Astrocyte (in vitro differentiated cells and primary cell): ENCODE measurements at regions not wholly inside any gene's neighbourhood (a gene's known extent, or its start where the extent isn't known, plus 50 kb on each side); places are given as distances from the start of the nearest gene placed in this dataset.

Experiments used
- DNase-seq: peaks from one replicate; pipeline ENCODE4 v3.0.0-alpha.2; 2010; ENCODE audit warnings: low read depth
- FAIRE-seq: peaks from 2 replicates; lab custom pipeline; 2011; peaks lifted over from hg19 to GRCh38; lab: Jason Lieb, UNC
- H2AFZ ChIP-seq: 2 replicates; pipeline ENCODE4 v1.6.0; 2012; ENCODE audit warnings: low read depth, low read length, inconsistent platforms
- H3K27ac ChIP-seq: 2 replicates; pipeline ENCODE4 v1.5.1; 2011; ENCODE audit warnings: low read depth, low read length, inconsistent platforms
- H3K27me3 ChIP-seq: 2 replicates; pipeline ENCODE4 v1.6.0; 2011; ENCODE audit warnings: low read length, inconsistent platforms; ENCODE audit not compliant: insufficient read depth
- H3K36me3 ChIP-seq: 2 replicates; pipeline ENCODE4 v1.5.1; 2011; ENCODE audit warnings: low read length, inconsistent platforms; ENCODE audit not compliant: insufficient read depth
- H3K4me1 ChIP-seq: 2 replicates; pipeline ENCODE4 v1.5.1; 2011; ENCODE audit warnings: low read length, inconsistent platforms; ENCODE audit not compliant: insufficient read depth
- H3K4me2 ChIP-seq: 2 replicates; pipeline ENCODE4 v1.6.0; 2012; ENCODE audit warnings: low read length, inconsistent platforms
- H3K4me3 ChIP-seq: 2 replicates; pipeline ENCODE4 v1.5.1; 2011; ENCODE audit warnings: low read depth, mild to moderate bottlenecking, low read length, inconsistent platforms; ENCODE audit not compliant: insufficient read depth
- H3K79me2 ChIP-seq: 2 replicates; pipeline ENCODE4 v1.6.0; 2012; ENCODE audit warnings: mild to moderate bottlenecking, low read length, inconsistent platforms; ENCODE audit not compliant: insufficient read depth
- H3K9ac ChIP-seq: 2 replicates; pipeline ENCODE4 v1.6.0; 2012; ENCODE audit warnings: mild to moderate bottlenecking, low read length, inconsistent platforms
- H3K9me3 ChIP-seq: 2 replicates; pipeline ENCODE4 v1.5.1; 2012; ENCODE audit warnings: low read depth, mild to moderate bottlenecking, low read length, inconsistent platforms; ENCODE audit not compliant: insufficient read depth
- H4K20me1 ChIP-seq: 2 replicates; pipeline ENCODE4 v1.6.0; 2012; ENCODE audit warnings: low read length, inconsistent platforms; ENCODE audit not compliant: insufficient read depth
- H3K27ac Mint-ChIP-seq: one replicate; pipeline ENCODE4 v1.8.0; 2021; ENCODE audit warnings: mild to moderate bottlenecking, mixed read lengths; ENCODE audit not compliant: unreplicated experiment
- H3K27me3 Mint-ChIP-seq: one replicate; pipeline ENCODE4 v1.8.0; 2021; ENCODE audit warnings: low read depth, mixed read lengths; ENCODE audit not compliant: unreplicated experiment
- H3K36me3 Mint-ChIP-seq: one replicate; pipeline ENCODE4 v1.8.0; 2021; ENCODE audit warnings: low read depth, mixed read lengths; ENCODE audit not compliant: unreplicated experiment
- H3K4me1 Mint-ChIP-seq: one replicate; pipeline ENCODE4 v1.8.0; 2021; ENCODE audit warnings: low read depth, mixed read lengths; ENCODE audit not compliant: unreplicated experiment
- H3K4me3 Mint-ChIP-seq: one replicate; pipeline ENCODE4 v1.8.0; 2021; ENCODE audit warnings: mild to moderate bottlenecking, moderate library complexity, mixed read lengths; ENCODE audit not compliant: unreplicated experiment
- H3K9me3 Mint-ChIP-seq: one replicate; pipeline ENCODE4 v1.8.0; 2021; ENCODE audit warnings: mild to moderate bottlenecking, mixed read lengths; ENCODE audit not compliant: unreplicated experiment
- CTCF ChIP-seq: IDR thresholded peaks from 2 replicates; pipeline ENCODE4 v1.5.1; 2011; ENCODE audit warnings: low read depth, mild to moderate bottlenecking, inconsistent platforms, low read length, moderate library complexity; ENCODE audit not compliant: insufficient read depth
- EZH2 ChIP-seq: IDR thresholded peaks from 2 replicates; pipeline ENCODE4 v1.6.1; 2012; ENCODE audit warnings: mild to moderate bottlenecking, low read length, inconsistent platforms; ENCODE audit not compliant: insufficient read depth

GRCh38 chr2:67036444-67036843, 360.7 kb upstream of the ETAA1 start:
- Histone ChIP-seq H3K36me3 (no peaks in the 10 kb centered on the region), H3K4me3 (no peak overlapping the region), H3K4me2 (no peak overlapping the region), H4K20me1 (no peaks in the 10 kb centered on the region), H3K79me2 (no peaks in the 10 kb centered on the region), H3K4me1 (no peaks in the 10 kb centered on the region), H3K9ac (no peak overlapping the region), H3K9me3 (no peaks in the 10 kb centered on the region), H3K27ac (no peak overlapping the region), H3K27me3 (no peaks in the 10 kb centered on the region), H2AFZ (no peak overlapping the region)
- Mint-ChIP-seq H3K36me3 (no peaks in the 10 kb centered on the region), H3K27ac (no peak overlapping the region), H3K9me3 (no peaks in the 10 kb centered on the region), H3K4me3 (no peak overlapping the region), H3K27me3 (no peaks in the 10 kb centered on the region), H3K4me1 (no peaks in the 10 kb centered on the region)
- no peak for TF ChIP-seq CTCF
- TF ChIP-seq EZH2 = no peak
- no peak for DNase-seq
- FAIRE-seq = no peak

- no peak overlapping the region for H3K4me3 Mint-ChIP-seq
- Histone ChIP-seq H3K4me2 (no peak overlapping the region), H3K79me2 (no peaks in the 10 kb centered on the region), H3K27me3 (no peaks in the 10 kb centered on the region), H4K20me1 (no peaks in the 10 kb centered on the region), H3K9ac (no peak overlapping the region), H3K4me1 (no peaks in the 10 kb centered on the region), H3K36me3 (no peaks in the 10 kb centered on the region), H3K4me3 (no peak overlapping the region), H2AFZ (no peak overlapping the region), H3K27ac (no peak overlapping the region), H3K9me3 (no peaks in the 10 kb centered on the region)
- H3K27me3 Mint-ChIP-seq = no peaks in the 10 kb centered on the region
- TF ChIP-seq CTCF = no peak
- no peak for TF ChIP-seq EZH2
- DNase-seq (no peak), FAIRE-seq (no peak)
- H3K27ac Mint-ChIP-seq = no peak overlapping the region
- H3K36me3 Mint-ChIP-seq = no peaks in the 10 kb centered on the region
- H3K4me1 Mint-ChIP-seq = no peaks in the 10 kb centered on the region
- H3K9me3 Mint-ChIP-seq = no peaks in the 10 kb centered on the region
Observed at GRCh38 chr2:67037655-67038054, 359.5 kb upstream of the ETAA1 start.

- Mint-ChIP-seq H3K27me3 (no peaks in the 10 kb centered on the region), H3K36me3 (no peaks in the 10 kb centered on the region), H3K4me3 (no peak overlapping the region), H3K9me3 (no peaks in the 10 kb centered on the region), H3K4me1 (no peaks in the 10 kb centered on the region), H3K27ac (no peak overlapping the region)
- no peaks in the 10 kb centered on the region for H3K79me2 ChIP-seq
- H4K20me1 ChIP-seq = no peaks in the 10 kb centered on the region
- H3K4me3 ChIP-seq = no peak overlapping the region
- no peak overlapping the region for H2AFZ ChIP-seq
- H3K4me2 ChIP-seq = no peak overlapping the region
- no peaks in the 10 kb centered on the region for H3K4me1 ChIP-seq
- H3K36me3 ChIP-seq = no peaks in the 10 kb centered on the region
- H3K9ac ChIP-seq = no peak overlapping the region
- no peaks in the 10 kb centered on the region for H3K9me3 ChIP-seq
- FAIRE-seq (no peak), DNase-seq (no peak)
- no peak overlapping the region for H3K27ac ChIP-seq
- TF ChIP-seq CTCF (no peak), EZH2 (no peak)
- H3K27me3 ChIP-seq = no peaks in the 10 kb centered on the region
Observed at GRCh38 chr2:67038195-67038594, 358.9 kb upstream of the ETAA1 start.
